ENCODE measurements at regions not wholly inside any gene's neighbourhood (a gene's known extent, or its start where the extent isn't known, plus 50 kb on each side); places are given as distances from the start of the nearest gene placed in this dataset.

GRCh38 chr3:65303431-65303830 lies 615.6 kb upstream of the ADAMTS9 start:
- TF ChIP-seq CTCF (IDR thresholded peaks at IDR 0.05 in 2 of 3, conservative IDR thresholded peaks at IDR 0.05 in 1 of 3; ENCODE audit: borderline replicate concordance in 1 of 3, insufficient read depth in 1 of 3, low read depth in 2 of 3, low read length in 2 of 3): no peak
- TF ChIP-seq EZH2phosphoT487 (IDR thresholded peaks at IDR 0.05; ENCODE audit: borderline replicate concordance): no peak
- no peak for TF ChIP-seq SP1 (IDR thresholded peaks at IDR 0.05; ENCODE audit: low read depth)
- TF ChIP-seq POLR2A (IDR thresholded peaks at IDR 0.05; ENCODE audit: borderline replicate concordance, extremely low read depth, insufficient read depth, insufficient read length): no peak
- TF ChIP-seq ELF1 (IDR thresholded peaks at IDR 0.05; ENCODE audit: borderline replicate concordance, low read depth): no peak
- TF ChIP-seq JUND (IDR thresholded peaks at IDR 0.05): no peak
- TF ChIP-seq, protein P1, sequence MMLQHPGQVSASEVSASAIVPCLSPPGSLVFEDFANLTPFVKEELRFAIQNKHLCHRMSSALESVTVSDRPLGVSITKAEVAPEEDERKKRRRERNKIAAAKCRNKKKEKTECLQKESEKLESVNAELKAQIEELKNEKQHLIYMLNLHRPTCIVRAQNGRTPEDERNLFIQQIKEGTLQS (IDR thresholded peaks at IDR 0.05): no peak
